ENCODE measurements at regions not wholly inside any gene's neighbourhood (a gene's known extent, or its start where the extent isn't known, plus 50 kb on each side); places are given as distances from the start of the nearest gene placed in this dataset.

DNA sequence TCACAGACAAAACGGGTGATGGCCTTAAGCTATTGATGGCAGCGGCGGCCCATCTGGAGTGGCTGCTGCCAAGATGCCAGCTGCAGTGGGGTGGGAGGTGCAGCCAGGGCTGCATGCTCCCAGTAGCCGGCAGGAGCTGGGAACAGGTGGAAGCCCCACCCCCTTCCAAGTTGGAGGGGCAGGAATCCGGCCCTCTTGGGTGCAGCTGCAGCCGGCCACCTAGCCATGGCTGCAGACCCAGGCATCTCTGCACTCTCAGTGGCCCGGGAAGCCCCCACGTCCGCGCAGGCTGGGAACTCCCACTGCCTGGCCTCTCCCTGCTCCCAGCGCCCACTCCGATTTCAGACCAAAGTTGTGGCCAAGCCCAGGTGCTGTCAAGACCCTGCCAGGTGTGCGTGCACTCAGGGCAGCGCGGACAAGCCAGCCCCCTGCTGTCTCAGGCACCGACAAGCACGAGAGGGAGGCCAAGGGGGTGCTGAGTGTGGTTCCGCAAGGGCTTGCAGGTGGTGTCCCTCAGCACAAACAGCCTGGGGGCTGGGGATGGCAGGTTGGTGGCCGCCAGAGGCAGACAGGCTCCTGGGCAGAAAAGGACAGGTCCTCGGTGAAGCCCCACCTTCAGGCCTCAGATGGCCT, 115.1 kb upstream of the TSLP start:
- no peaks in the 10 kb centered on the region for H3K36me3 ChIP-seq (replicated peaks in 1 of 2; ENCODE audit: insufficient read depth in 1 of 2, low read depth in 2 of 2)
- no peak overlapping the region for H3K27ac ChIP-seq
- ATAC-seq (no peak), DNase-seq (no peak)
- 34 to 38% methylated on average over 12 to 18 of the region's 20 CpGs for WGBS, 2 donors
- H3K4me3 ChIP-seq: no peak overlapping the region
- no peaks in the 10 kb centered on the region for H3K4me1 ChIP-seq
- H3K27me3 ChIP-seq: no peaks in the 10 kb centered on the region
- no peak for TF ChIP-seq POLR2A (IDR thresholded peaks at IDR 0.05)
- TF ChIP-seq, protein P1, sequence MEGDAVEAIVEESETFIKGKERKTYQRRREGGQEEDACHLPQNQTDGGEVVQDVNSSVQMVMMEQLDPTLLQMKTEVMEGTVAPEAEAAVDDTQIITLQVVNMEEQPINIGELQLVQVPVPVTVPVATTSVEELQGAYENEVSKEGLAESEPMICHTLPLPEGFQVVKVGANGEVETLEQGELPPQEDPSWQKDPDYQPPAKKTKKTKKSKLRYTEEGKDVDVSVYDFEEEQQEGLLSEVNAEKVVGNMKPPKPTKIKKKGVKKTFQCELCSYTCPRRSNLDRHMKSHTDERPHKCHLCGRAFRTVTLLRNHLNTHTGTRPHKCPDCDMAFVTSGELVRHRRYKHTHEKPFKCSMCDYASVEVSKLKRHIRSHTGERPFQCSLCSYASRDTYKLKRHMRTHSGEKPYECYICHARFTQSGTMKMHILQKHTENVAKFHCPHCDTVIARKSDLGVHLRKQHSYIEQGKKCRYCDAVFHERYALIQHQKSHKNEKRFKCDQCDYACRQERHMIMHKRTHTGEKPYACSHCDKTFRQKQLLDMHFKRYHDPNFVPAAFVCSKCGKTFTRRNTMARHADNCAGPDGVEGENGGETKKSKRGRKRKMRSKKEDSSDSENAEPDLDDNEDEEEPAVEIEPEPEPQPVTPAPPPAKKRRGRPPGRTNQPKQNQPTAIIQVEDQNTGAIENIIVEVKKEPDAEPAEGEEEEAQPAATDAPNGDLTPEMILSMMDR (IDR thresholded peaks at IDR 0.05): no peak
- intact Hi-C loops (cut with DNase I): no loop called here
- H3K9me3 ChIP-seq: no peaks in the 10 kb centered on the region

DNA sequence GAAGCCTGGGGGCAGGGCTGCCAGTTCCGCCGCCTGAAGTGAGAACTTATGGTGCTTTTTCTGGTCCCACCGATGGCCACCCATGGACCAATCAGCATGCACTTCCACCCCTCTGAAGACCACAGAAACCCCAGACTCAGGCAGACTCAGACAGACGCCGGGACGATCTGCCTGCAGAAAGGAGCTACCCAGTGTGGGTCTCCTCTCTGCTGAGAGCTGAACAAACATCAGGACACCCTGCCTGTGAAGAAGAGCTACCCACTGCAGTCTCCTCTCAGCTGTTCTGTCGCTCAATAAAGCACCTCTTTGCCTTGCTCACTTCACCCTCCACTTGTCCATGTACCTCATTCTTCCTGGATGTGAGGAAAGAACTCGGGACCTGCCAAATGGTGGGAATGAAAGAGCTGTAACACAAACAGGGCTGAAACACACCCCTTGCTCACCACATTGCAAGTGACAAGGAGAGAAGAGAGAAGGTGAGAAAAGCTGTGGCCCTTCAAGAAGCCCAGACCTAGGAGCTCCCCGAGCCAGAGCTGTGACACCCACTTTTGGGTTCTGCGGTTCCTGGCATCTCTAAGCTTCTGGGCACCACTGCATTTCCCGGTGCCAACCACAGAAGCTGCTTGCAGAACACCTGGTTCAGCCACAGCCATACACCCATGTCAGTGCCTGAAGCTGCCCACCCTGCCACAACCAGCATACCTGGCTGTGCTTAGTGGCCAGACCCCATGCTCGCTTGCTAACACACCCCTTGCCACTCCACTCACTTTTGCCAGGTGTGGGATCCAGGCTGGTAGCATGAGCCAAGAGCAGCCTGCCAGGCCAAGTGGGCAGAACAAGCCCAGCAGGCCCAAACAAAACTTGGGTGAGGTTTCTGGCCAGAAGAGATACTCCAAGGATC, 114.3 kb upstream of the TSLP start:
- no peaks in the 10 kb centered on the region for H3K9me3 ChIP-seq
- 56 to 64% methylated on average over 9 to 12 of the region's 12 CpGs for WGBS, 2 donors
- DNase-seq: no peak
- no peak overlapping the region for H3K4me3 ChIP-seq
- ATAC-seq: no peak
- H3K27me3 ChIP-seq: no peaks in the 10 kb centered on the region
- intact Hi-C loops (cut with DNase I): no loop called here
- no peak for TF ChIP-seq POLR2A (IDR thresholded peaks at IDR 0.05)
- TF ChIP-seq, protein P1 (IDR thresholded peaks at IDR 0.05): no peak
- no peaks in the 10 kb centered on the region for H3K36me3 ChIP-seq (replicated peaks in 1 of 2; ENCODE audit: insufficient read depth in 1 of 2, low read depth in 2 of 2)
- H3K27ac ChIP-seq: no peak overlapping the region
- H3K4me1 ChIP-seq: no peaks in the 10 kb centered on the region

DNA sequence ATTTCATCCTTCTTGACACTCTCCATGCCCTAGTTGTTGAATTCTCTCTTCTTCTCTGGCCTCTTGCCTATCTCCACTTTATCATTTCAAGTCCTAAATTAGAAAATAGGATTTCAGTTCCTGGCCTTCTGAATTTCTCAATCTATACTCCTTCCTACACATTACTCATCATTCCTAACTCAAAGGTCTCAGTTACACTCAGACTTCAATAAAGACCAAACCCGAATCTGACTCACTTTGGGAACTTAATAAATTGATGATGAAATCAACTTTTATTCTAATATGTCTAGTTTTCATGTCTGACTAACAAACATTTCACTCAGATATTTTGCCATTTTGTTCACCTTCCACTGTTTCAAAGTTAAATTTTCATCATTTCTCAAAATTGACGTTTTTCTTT, 113.6 kb upstream of the TSLP start:
- H3K27ac ChIP-seq: no peak overlapping the region
- no peak for DNase-seq
- no peaks in the 10 kb centered on the region for H3K36me3 ChIP-seq (replicated peaks in 1 of 2; ENCODE audit: insufficient read depth in 1 of 2, low read depth in 2 of 2)
- intact Hi-C loops (cut with DNase I): no loop called here
- 33 to 40% methylated on average over 2 of the region's 2 CpGs for WGBS, 2 donors
- H3K4me1 ChIP-seq: no peaks in the 10 kb centered on the region
- no peak for ATAC-seq
- no peaks in the 10 kb centered on the region for H3K27me3 ChIP-seq
- H3K4me3 ChIP-seq: no peak overlapping the region
- H3K9me3 ChIP-seq: no peaks in the 10 kb centered on the region
- TF ChIP-seq POLR2A (IDR thresholded peaks at IDR 0.05): no peak
- TF ChIP-seq, protein P1 (IDR thresholded peaks at IDR 0.05): no peak

DNA sequence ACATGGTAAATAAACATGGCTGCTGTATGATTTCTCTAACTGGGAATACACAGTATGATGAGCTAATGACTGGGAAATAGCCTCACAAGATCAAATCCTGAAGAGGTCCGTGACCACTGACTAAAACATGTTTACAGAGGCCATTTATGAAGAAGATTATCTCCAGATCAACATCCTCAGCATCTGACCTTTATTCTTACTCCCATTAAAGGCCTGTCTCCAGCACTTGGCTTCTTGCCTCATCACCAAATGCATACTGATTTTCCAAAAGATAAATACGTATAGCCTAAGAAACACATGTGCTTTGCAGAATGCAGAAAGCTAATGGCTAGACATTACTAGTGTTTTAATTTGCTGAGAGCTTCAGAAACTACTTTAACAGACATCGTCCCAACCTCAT, 108.0 kb upstream of the TSLP start:
- Histone ChIP-seq H3K4me3 (no peak overlapping the region), H3K36me3 (replicated peaks in 1 of 2; ENCODE audit: insufficient read depth in 1 of 2, low read depth in 2 of 2) (no peaks in the 10 kb centered on the region), H3K9me3 (no peaks in the 10 kb centered on the region), H3K27me3 (no peaks in the 10 kb centered on the region), H3K4me1 (no peaks in the 10 kb centered on the region), H3K27ac (no peak overlapping the region)
- 33 to 53% methylated on average over 3 of the region's 3 CpGs for WGBS, 2 donors
- intact Hi-C loops (cut with DNase I): no loop called here
- TF ChIP-seq POLR2A (IDR thresholded peaks at IDR 0.05): no peak
- no peak for DNase-seq
- no peak for ATAC-seq

DNA sequence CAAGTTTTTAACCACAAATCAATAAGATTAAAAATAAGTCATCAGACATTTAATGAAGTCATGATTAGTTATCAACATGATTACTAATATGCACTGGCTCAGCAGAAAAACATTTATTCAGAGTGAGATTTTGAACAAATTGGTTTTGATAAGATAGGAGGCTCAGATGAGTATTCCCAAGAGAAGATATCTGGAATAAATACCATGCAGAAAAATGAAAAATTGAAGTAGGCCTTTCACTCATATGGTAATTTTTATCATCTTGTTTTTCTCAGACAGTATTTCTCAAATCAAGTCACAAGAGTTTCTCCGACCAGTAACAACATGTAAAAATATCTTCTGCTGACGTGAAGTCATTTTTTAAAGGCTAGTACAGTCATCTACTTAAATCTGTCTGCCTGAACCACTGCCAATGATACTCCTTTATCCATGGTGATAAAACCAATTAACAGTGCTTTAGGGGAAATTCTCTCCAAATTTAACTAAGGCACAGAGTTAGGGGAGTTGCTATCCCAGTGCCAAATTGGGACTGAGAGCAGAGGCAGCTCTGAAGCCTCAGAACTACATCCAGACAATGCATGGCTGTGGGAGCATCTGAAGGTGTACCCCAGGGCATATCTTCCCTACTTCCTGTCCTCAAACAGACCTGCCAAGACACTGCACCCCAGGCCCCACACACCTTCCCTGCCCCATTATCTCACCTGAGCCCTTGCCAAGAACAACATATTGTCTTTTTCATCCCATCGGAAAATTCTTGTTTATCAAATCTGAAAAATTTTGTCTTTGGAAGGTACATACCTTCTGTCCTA, 105.5 kb upstream of the TSLP start:
- Histone ChIP-seq H3K36me3 (replicated peaks in 1 of 2; ENCODE audit: insufficient read depth in 1 of 2, low read depth in 2 of 2) (no peaks in the 10 kb centered on the region), H3K9me3 (no peaks in the 10 kb centered on the region), H3K4me1 (no peaks in the 10 kb centered on the region), H3K4me3 (no peak overlapping the region), H3K27me3 (no peaks in the 10 kb centered on the region), H3K27ac (no peak overlapping the region)
- DNase-seq (no peak), ATAC-seq (no peak)
- 54 to 62% methylated on average over 3 of the region's 3 CpGs for WGBS, 2 donors
- intact Hi-C loops (cut with DNase I): no loop called here
- TF ChIP-seq, protein P1 (IDR thresholded peaks at IDR 0.05): no peak
- no peak for TF ChIP-seq POLR2A (IDR thresholded peaks at IDR 0.05)
